Activated CD4-positive, CD25-positive, alpha-beta regulatory T cell treated with anti-CD3 and anti-CD28 coated beads, Interleukin-2, amount 50 U/mL, for 16 hours (primary cell): ENCODE measurements at regions not wholly inside any gene's neighbourhood (a gene's known extent, or its start where the extent isn't known, plus 50 kb on each side); places are given as distances from the start of the nearest gene placed in this dataset.
"Not testable (repeated sequence)": the region's sequence is repeated elsewhere in the genome, so short reads cannot be mapped to it uniquely, and the experiment has no call there.

Source experiments
- DNase-seq: peaks from one replicate; pipeline ENCODE4 v3.0.0-alpha.2; 2020; ENCODE audit warnings: low read depth, low spot score

- no peak for DNase-seq
These were observed 108.0 kb upstream of the GRIA3 start for GRCh38 chrX:123075947-123076561.

GRCh38 chrX:123077631-123078030 lies 106.4 kb upstream of the GRIA3 start:
- no peak for DNase-seq

GRCh38 chrX:123080065-123080464 lies 104.0 kb upstream of the GRIA3 start:
- DNase-seq, result no peak

GRCh38 chrX:123081776-123082175 lies 102.3 kb upstream of the GRIA3 start:
- no peak for DNase-seq

GRCh38 chrX:123083924-123084323 lies 100.2 kb upstream of the GRIA3 start:
- DNase-seq, result no peak

GRCh38 chrX:123084797-123085196 lies 99.3 kb upstream of the GRIA3 start:
- no peak for DNase-seq

GRCh38 chrX:123085311-123085940 lies 98.7 kb upstream of the GRIA3 start:
- no peak for DNase-seq

- DNase-seq, result no peak
These were observed 97.3 kb upstream of the GRIA3 start for GRCh38 chrX:123086768-123087167.

GRCh38 chrX:123087326-123087725 lies 96.8 kb upstream of the GRIA3 start:
- DNase-seq, result no peak

GRCh38 chrX:123088331-123088730 lies 95.7 kb upstream of the GRIA3 start:
- no peak for DNase-seq

- DNase-seq, result no peak
These were observed 95.1 kb upstream of the GRIA3 start for GRCh38 chrX:123088930-123089329.

- no peak for DNase-seq
These were observed 90.3 kb upstream of the GRIA3 start for GRCh38 chrX:123093792-123094191.

GRCh38 chrX:123108513-123109427 lies 75.3 kb upstream of the GRIA3 start:
- DNase-seq, result no peak

GRCh38 chrX:123121241-123121640 lies 62.8 kb upstream of the GRIA3 start:
- DNase-seq, result no peak

GRCh38 chrX:123129805-123130204 lies 54.3 kb upstream of the GRIA3 start:
- not testable (repeated sequence) for DNase-seq
